SK-N-SH (cell line): ENCODE measurements at regions not wholly inside any gene's neighbourhood (a gene's known extent, or its start where the extent isn't known, plus 50 kb on each side); places are given as distances from the start of the nearest gene placed in this dataset.

Experiments
- CTCF ChIA-PET: fragments of 300-600, 350-600 bp; formaldehyde crosslinking; extraction: SDS; loops from one replicate; lab custom pipeline; 2021; lab: Yijun Ruan, JAX
- POLR2A ChIA-PET: fragments of 350-600 bp; sonication (Branson Sonifier 250); formaldehyde crosslinking; extraction: SDS; loops from one replicate; lab custom pipeline; 2020; ENCODE audit warnings: antibody characterized with exemption, inconsistent platforms; lab: Yijun Ruan, JAX
- DNase-seq: peaks from one replicate; pipeline ENCODE4 v3.0.0; 2012
- H2AFZ ChIP-seq: fragments of 200-600 bp; sonication (generic); 2 replicates; pipeline ENCODE4 v1.8.1; 2016; ENCODE audit warnings: antibody characterized with exemption, mild to moderate bottlenecking, low read depth
- H3F3A ChIP-seq: fragments of 200-600 bp; sonication (generic); replicated peaks from 2 replicates; pipeline ENCODE3; 2016; ENCODE audit warnings: antibody characterized with exemption, mild to moderate bottlenecking; ENCODE audit not compliant: insufficient read depth
- H3K27ac ChIP-seq, 2 experiments: fragments of 200-500 bp in 1 of 2; fragments of 200-600 bp in 1 of 2; sonication (Bioruptor generic) in 1 of 2; sonication (generic), shearing (Covaris generic) in 1 of 2; 2 replicates each; pipeline versions ENCODE4 v1.5.1 to v1.6.1; 2014 to 2016; ENCODE audit warnings: low read depth in 2 of 2, inconsistent platforms in 1 of 2, low read length in 1 of 2, mild to moderate bottlenecking in 1 of 2, mixed read lengths in 1 of 2
- H3K27me3 ChIP-seq: fragments of 200-600 bp; sonication (generic), shearing (Covaris generic); 2 replicates; pipeline ENCODE4 v1.6.1; 2016; ENCODE audit warnings: mixed run types; ENCODE audit not compliant: insufficient read depth
- H3K36me3 ChIP-seq, 2 experiments: fragments of 200-500 bp in 1 of 2; fragments of 200-600 bp in 1 of 2; sonication (Bioruptor generic) in 1 of 2; sonication (generic) in 1 of 2; replicated peaks in 1 of 2; 2 replicates each; pipeline versions ENCODE3 to v1.5.1; 2014 to 2016; ENCODE audit warnings: low read length in 1 of 2, mild to moderate bottlenecking in 1 of 2; ENCODE audit not compliant: insufficient read depth in 2 of 2, control insufficient read depth in 1 of 2
- H3K4me1 ChIP-seq, 2 experiments: fragments of 200-500 bp in 1 of 2; fragments of 200-600 bp in 1 of 2; sonication (Bioruptor generic) in 1 of 2; sonication (generic), shearing (Covaris generic) in 1 of 2; 2 replicates each; pipeline versions ENCODE4 v1.5.1 to v1.6.1; 2014 to 2016; ENCODE audit warnings: low read depth in 1 of 2, low read length in 1 of 2, mixed run types in 1 of 2; ENCODE audit not compliant: insufficient read depth in 2 of 2, control insufficient read depth in 1 of 2
- H3K4me2 ChIP-seq: fragments of 200-600 bp; sonication (generic), shearing (Covaris generic); 2 replicates; pipeline ENCODE4 v1.6.1; 2017; ENCODE audit warnings: mixed run types
- H3K4me3 ChIP-seq, 2 experiments: fragments of 200-500 bp in 1 of 2; fragments of 200-600 bp in 1 of 2; sonication (Bioruptor generic) in 1 of 2; sonication (generic), shearing (Covaris generic) in 1 of 2; 2 replicates each; pipeline versions ENCODE4 v1.5.1 to v1.8.1; 2014 to 2016; ENCODE audit warnings: low read depth in 2 of 2, inconsistent platforms in 1 of 2, low read length in 1 of 2, mild to moderate bottlenecking in 1 of 2, mixed read lengths in 1 of 2, moderate library complexity in 1 of 2
- H3K79me2 ChIP-seq: fragments of 200-600 bp; sonication (generic); 2 replicates; pipeline ENCODE4 v1.8.1; 2017; ENCODE audit warnings: mild to moderate bottlenecking; ENCODE audit not compliant: insufficient read depth
- H3K9ac ChIP-seq: fragments of 200-600 bp; sonication (generic); 2 replicates; pipeline ENCODE4 v1.6.1; 2017; ENCODE audit warnings: mixed run types
- H3K9me2 ChIP-seq: fragments of 200-600 bp; sonication (generic); 2 replicates; pipeline ENCODE4 v1.6.1; 2017; ENCODE audit warnings: mixed run types
- H3K9me3 ChIP-seq: fragments of 200-600 bp; sonication (generic); 2 replicates; pipeline ENCODE4 v1.6.1; 2017; ENCODE audit warnings: mixed run types, mild to moderate bottlenecking, moderate library complexity
- H4K20me1 ChIP-seq: fragments of 200-600 bp; sonication (generic); 2 replicates; pipeline ENCODE4 v1.6.1; 2017; ENCODE audit warnings: mild to moderate bottlenecking, mixed run types; ENCODE audit not compliant: insufficient read depth
- ELF1 ChIP-seq: IDR thresholded peaks from 2 replicates; pipeline ENCODE4 v1.4.0; 2012
- EP300 ChIP-seq, 2 experiments: IDR thresholded peaks; 2 replicates each; pipeline versions ENCODE4 v1.4.0 to v1.6.1; 2012; ENCODE audit warnings: borderline replicate concordance in 1 of 2, low read depth in 1 of 2, low read length in 1 of 2
- FOXM1 ChIP-seq: IDR thresholded peaks from 2 replicates; pipeline ENCODE4 v1.4.0; 2012; ENCODE audit warnings: low read depth, mild to moderate bottlenecking
- GABPA ChIP-seq: IDR thresholded peaks from 2 replicates; pipeline ENCODE4 v1.4.0; 2012; ENCODE audit warnings: low read depth, mild to moderate bottlenecking
- JUND ChIP-seq: IDR thresholded peaks from 2 replicates; pipeline ENCODE4 v1.4.0; 2012
- MEF2A ChIP-seq: IDR thresholded peaks from 2 replicates; pipeline ENCODE4 v1.4.0; 2012; ENCODE audit warnings: low read depth, borderline replicate concordance
- MXI1 ChIP-seq: IDR thresholded peaks from 2 replicates; pipeline ENCODE4 v1.6.1; 2012; ENCODE audit warnings: mild to moderate bottlenecking, low read depth, low read length, improper control_type of control experiment
- NFIC ChIP-seq: IDR thresholded peaks from 2 replicates; pipeline ENCODE4 v1.4.0; 2012; ENCODE audit warnings: borderline replicate concordance
- NRF1 ChIP-seq: IDR thresholded peaks from 2 replicates; pipeline ENCODE4 v1.6.1; 2012; ENCODE audit warnings: low read depth, mild to moderate bottlenecking, low read length
- RAD21 ChIP-seq: IDR thresholded peaks from 2 replicates; pipeline ENCODE4 v1.6.1; 2012; ENCODE audit warnings: mild to moderate bottlenecking, low read length
- RFX5 ChIP-seq: IDR thresholded peaks from 2 replicates; pipeline ENCODE4 v1.6.1; 2012; ENCODE audit warnings: mild to moderate bottlenecking, improper control_type of control experiment, low read length
- RXRA ChIP-seq: IDR thresholded peaks from 2 replicates; pipeline ENCODE4 v1.4.0; 2012; ENCODE audit warnings: low read depth, mild to moderate bottlenecking, borderline replicate concordance
- SIN3A ChIP-seq: IDR thresholded peaks from 2 replicates; pipeline ENCODE4 v1.6.1; 2012; ENCODE audit warnings: low read depth, mild to moderate bottlenecking, low read length, moderate library complexity, borderline replicate concordance
- TEAD4 ChIP-seq: IDR thresholded peaks from 2 replicates; pipeline ENCODE4 v1.4.0; 2012; ENCODE audit warnings: mild to moderate bottlenecking, borderline replicate concordance; ENCODE audit not compliant: insufficient read depth
- USF2 ChIP-seq: fragments of 150-350 bp; IDR thresholded peaks from 2 replicates; pipeline ENCODE4 v1.6.1; 2017; ENCODE audit warnings: antibody characterized with exemption, low read length, low read depth, borderline replicate concordance
- WGBS: methylation state at CpG from one replicate; pipeline ENCODE4 v1.1.6; 2017; ENCODE audit warnings: low lambda C conversion rate; 5-methylcytosine and 5-hydroxymethylcytosine counted together
- TF ChIP-seq, protein P1 (sequence below): IDR thresholded peaks from 2 replicates; pipeline ENCODE4 v1.4.0; 2012; ENCODE audit warnings: low read depth, borderline replicate concordance
- TF ChIP-seq, protein P2 (sequence below): fragments of 200-600 bp; sonication (generic); IDR thresholded peaks from 2 replicates; pipeline ENCODE4 v1.6.1; 2017; ENCODE audit warnings: antibody characterized with exemption, mild to moderate bottlenecking, moderate library complexity

GRCh38 chr6:85113934-85114580 is 335.8 kb upstream of the NT5E start:
- no peak for DNase-seq
- Histone ChIP-seq H3K27ac (no peak overlapping the region), H2AFZ (no peak overlapping the region), H3K4me2 (no peak overlapping the region), H4K20me1 (no peaks in the 10 kb centered on the region), H3K4me3 (no peak overlapping the region), H3K4me1 (no peaks in the 10 kb centered on the region), H3K9me2 (no peaks in the 10 kb centered on the region), H3F3A (no peaks in the 10 kb centered on the region), H3K36me3 (no peaks in the 10 kb centered on the region), H3K79me2 (no peaks in the 10 kb centered on the region), H3K9ac (no peak overlapping the region), H3K27me3 (peaks cover 10% of the 10 kb centered on the region; the same call in 1 of the 2 replicates), H3K9me3 (no peaks in the 10 kb centered on the region)
- POLR2A ChIA-PET, result no interaction called here
- 37% methylated on average over 21 of the region's 21 CpGs for whole genome bisulfite sequencing
- CTCF ChIA-PET, result no interaction called here
- TF ChIP-seq MXI1, result no peak
- no peak for TF ChIP-seq RXRA
- TF ChIP-seq MEF2A, result no peak
- no peak for TF ChIP-seq FOXM1
- TF ChIP-seq GABPA, result no peak
- no peak for TF ChIP-seq RFX5

DNA sequence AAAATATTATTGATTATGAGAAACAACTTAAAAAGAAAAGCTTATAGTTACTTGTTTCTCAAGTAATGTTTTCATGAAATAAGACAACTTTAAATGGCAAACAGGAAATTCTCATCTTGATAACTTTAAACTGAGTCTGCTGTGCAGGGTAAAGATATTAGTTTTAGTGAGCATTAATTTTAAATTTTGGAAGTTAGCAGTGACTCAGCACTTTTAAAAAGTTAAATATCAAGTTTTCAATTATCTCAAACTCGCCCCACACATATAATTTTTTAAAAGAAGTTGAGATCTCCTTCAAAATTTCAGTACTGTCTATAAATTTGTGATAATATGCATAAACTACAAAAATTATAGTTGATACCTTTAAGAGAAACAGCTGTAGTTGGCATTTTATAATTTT is 337.3 kb upstream of the NT5E start:
- Histone ChIP-seq H3K9ac (no peak overlapping the region), H3K79me2 (no peaks in the 10 kb centered on the region), H3F3A (no peaks in the 10 kb centered on the region), H2AFZ (no peak overlapping the region), H3K9me2 (no peaks in the 10 kb centered on the region), H4K20me1 (no peaks in the 10 kb centered on the region), H3K36me3 (no peaks in the 10 kb centered on the region), H3K27me3 (no peaks in the 10 kb centered on the region; the same call in 1 of the 2 replicates), H3K4me2 (no peak overlapping the region), H3K4me1 (no peaks in the 10 kb centered on the region), H3K4me3 (no peak overlapping the region), H3K27ac (no peak overlapping the region), H3K9me3 (no peaks in the 10 kb centered on the region)
- CTCF ChIA-PET, result no interaction called here
- 12% methylated on average over 1 of the region's 1 CpG for WGBS
- TF ChIP-seq, protein P1, sequence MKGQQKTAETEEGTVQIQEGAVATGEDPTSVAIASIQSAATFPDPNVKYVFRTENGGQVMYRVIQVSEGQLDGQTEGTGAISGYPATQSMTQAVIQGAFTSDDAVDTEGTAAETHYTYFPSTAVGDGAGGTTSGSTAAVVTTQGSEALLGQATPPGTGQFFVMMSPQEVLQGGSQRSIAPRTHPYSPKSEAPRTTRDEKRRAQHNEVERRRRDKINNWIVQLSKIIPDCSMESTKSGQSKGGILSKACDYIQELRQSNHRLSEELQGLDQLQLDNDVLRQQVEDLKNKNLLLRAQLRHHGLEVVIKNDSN, result no peak
- TF ChIP-seq RAD21 (no peak), RXRA (no peak), USF2 (no peak), ELF1 (no peak), EP300 (IDR thresholded peaks at IDR 0.05; ENCODE audit: borderline replicate concordance in 1 of 2, low read depth in 1 of 2, low read length in 1 of 2) (no peak), NRF1 (no peak), NFIC (no peak), TEAD4 (no peak), RFX5 (no peak), MXI1 (no peak), JUND (no peak), SIN3A (no peak)
- TF ChIP-seq, protein P2, sequence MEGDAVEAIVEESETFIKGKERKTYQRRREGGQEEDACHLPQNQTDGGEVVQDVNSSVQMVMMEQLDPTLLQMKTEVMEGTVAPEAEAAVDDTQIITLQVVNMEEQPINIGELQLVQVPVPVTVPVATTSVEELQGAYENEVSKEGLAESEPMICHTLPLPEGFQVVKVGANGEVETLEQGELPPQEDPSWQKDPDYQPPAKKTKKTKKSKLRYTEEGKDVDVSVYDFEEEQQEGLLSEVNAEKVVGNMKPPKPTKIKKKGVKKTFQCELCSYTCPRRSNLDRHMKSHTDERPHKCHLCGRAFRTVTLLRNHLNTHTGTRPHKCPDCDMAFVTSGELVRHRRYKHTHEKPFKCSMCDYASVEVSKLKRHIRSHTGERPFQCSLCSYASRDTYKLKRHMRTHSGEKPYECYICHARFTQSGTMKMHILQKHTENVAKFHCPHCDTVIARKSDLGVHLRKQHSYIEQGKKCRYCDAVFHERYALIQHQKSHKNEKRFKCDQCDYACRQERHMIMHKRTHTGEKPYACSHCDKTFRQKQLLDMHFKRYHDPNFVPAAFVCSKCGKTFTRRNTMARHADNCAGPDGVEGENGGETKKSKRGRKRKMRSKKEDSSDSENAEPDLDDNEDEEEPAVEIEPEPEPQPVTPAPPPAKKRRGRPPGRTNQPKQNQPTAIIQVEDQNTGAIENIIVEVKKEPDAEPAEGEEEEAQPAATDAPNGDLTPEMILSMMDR, result no peak
- POLR2A ChIA-PET, result no interaction called here
- no peak for DNase-seq
